PC-3 (cell line): ENCODE measurements at regions not wholly inside any gene's neighbourhood (a gene's known extent, or its start where the extent isn't known, plus 50 kb on each side); places are given as distances from the start of the nearest gene placed in this dataset.

Experiments
- EZH2 ChIP-seq: fragments of 300-600 bp; sonication (generic); IDR thresholded peaks from one replicate; pipeline ENCODE4 v1.6.1; 2017; ENCODE audit warnings: antibody characterized with exemption, mild to moderate bottlenecking, low read length; ENCODE audit not compliant: unreplicated experiment
- EZH2phosphoT487 ChIP-seq: fragments of 300-600 bp; sonication (generic); IDR thresholded peaks from 2 replicates; pipeline ENCODE4 v1.6.1; 2018; ENCODE audit warnings: mild to moderate bottlenecking, antibody characterized with exemption, low read length, borderline replicate concordance
- TF ChIP-seq, protein P1 (sequence below): fragments of 300-600 bp; sonication (generic); conservative IDR thresholded peaks from 2 replicates; pipeline ENCODE4 v1.5.1; 2017; ENCODE audit warnings: antibody characterized with exemption, low read depth, mild to moderate bottlenecking, low read length

DNA sequence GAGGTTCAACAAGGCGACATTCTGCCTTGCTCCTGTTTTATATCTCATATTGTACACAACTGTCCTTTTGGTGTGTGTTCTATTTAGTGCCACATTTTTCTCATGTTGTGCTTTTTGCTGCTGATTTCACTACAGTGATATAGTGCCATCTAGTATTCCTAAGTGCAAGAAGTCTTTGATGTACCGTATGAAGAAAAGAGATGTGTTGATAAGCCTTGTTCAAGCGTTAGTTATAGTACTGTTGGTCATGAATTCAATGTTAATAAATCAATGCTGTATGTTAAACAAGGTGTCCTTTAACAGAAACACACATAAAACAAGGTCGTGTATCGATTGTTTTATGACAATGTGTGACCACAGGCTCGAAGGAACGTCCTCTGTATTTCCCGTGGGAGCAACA, 939.4 kb downstream of the GATA3 start:
- TF ChIP-seq, protein P1, sequence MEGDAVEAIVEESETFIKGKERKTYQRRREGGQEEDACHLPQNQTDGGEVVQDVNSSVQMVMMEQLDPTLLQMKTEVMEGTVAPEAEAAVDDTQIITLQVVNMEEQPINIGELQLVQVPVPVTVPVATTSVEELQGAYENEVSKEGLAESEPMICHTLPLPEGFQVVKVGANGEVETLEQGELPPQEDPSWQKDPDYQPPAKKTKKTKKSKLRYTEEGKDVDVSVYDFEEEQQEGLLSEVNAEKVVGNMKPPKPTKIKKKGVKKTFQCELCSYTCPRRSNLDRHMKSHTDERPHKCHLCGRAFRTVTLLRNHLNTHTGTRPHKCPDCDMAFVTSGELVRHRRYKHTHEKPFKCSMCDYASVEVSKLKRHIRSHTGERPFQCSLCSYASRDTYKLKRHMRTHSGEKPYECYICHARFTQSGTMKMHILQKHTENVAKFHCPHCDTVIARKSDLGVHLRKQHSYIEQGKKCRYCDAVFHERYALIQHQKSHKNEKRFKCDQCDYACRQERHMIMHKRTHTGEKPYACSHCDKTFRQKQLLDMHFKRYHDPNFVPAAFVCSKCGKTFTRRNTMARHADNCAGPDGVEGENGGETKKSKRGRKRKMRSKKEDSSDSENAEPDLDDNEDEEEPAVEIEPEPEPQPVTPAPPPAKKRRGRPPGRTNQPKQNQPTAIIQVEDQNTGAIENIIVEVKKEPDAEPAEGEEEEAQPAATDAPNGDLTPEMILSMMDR, result no peak
- TF ChIP-seq EZH2 (no peak), EZH2phosphoT487 (no peak)
